ENCODE measurements at regions not wholly inside any gene's neighbourhood (a gene's known extent, or its start where the extent isn't known, plus 50 kb on each side); places are given as distances from the start of the nearest gene placed in this dataset.

- Mint-ChIP-seq H3K27me3 (ENCODE audit: low read depth, poor library complexity) (no peaks in the 10 kb centered on the region), H3K9me3 (no peaks in the 10 kb centered on the region), H3K27ac (no peak overlapping the region), H3K36me3 (ENCODE audit: low read depth) (no peaks in the 10 kb centered on the region), H3K4me3 (no peak overlapping the region), H3K4me1 (peaks cover 5% of the 10 kb centered on the region)
- DNase-seq: no peak
- TF ChIP-seq CTCF (IDR thresholded peaks at IDR 0.05): no peak
These were observed 1052.8 kb upstream of the NRXN1 start for GRCh38 chr2:52084759-52085158.

GRCh38 chr2:52083214-52083613 lies 1051.3 kb upstream of the NRXN1 start:
- DNase-seq: no peak
- H3K4me1 Mint-ChIP-seq: peaks cover 5% of the 10 kb centered on the region
- no peaks in the 10 kb centered on the region for H3K27me3 Mint-ChIP-seq (ENCODE audit: low read depth, poor library complexity)
- H3K27ac Mint-ChIP-seq: no peak overlapping the region
- TF ChIP-seq CTCF (IDR thresholded peaks at IDR 0.05): no peak
- H3K9me3 Mint-ChIP-seq: no peaks in the 10 kb centered on the region
- H3K4me3 Mint-ChIP-seq: no peak overlapping the region
- H3K36me3 Mint-ChIP-seq (ENCODE audit: low read depth): no peaks in the 10 kb centered on the region

GRCh38 chr2:52082646-52083045 lies 1050.7 kb upstream of the NRXN1 start:
- no peak overlapping the region for H3K4me3 Mint-ChIP-seq
- DNase-seq: no peak
- H3K36me3 Mint-ChIP-seq (ENCODE audit: low read depth): no peaks in the 10 kb centered on the region
- no peaks in the 10 kb centered on the region for H3K9me3 Mint-ChIP-seq
- TF ChIP-seq CTCF (IDR thresholded peaks at IDR 0.05): no peak
- H3K27ac Mint-ChIP-seq: no peak overlapping the region
- H3K4me1 Mint-ChIP-seq: peaks cover 5% of the 10 kb centered on the region
- no peaks in the 10 kb centered on the region for H3K27me3 Mint-ChIP-seq (ENCODE audit: low read depth, poor library complexity)

- no peak overlapping the region for H3K27ac Mint-ChIP-seq
- peaks cover 16% of the 10 kb centered on the region for H3K4me1 Mint-ChIP-seq
- no peak overlapping the region for H3K4me3 Mint-ChIP-seq
- DNase-seq: no peak
- no peaks in the 10 kb centered on the region for H3K9me3 Mint-ChIP-seq
- TF ChIP-seq CTCF (IDR thresholded peaks at IDR 0.05): no peak
- no peaks in the 10 kb centered on the region for H3K27me3 Mint-ChIP-seq (ENCODE audit: low read depth, poor library complexity)
- no peaks in the 10 kb centered on the region for H3K36me3 Mint-ChIP-seq (ENCODE audit: low read depth)
These were observed 1047.7 kb upstream of the NRXN1 start for GRCh38 chr2:52079602-52080001.

GRCh38 chr2:52077159-52077558 lies 1045.2 kb upstream of the NRXN1 start:
- Mint-ChIP-seq H3K36me3 (ENCODE audit: low read depth) (no peaks in the 10 kb centered on the region), H3K27me3 (ENCODE audit: low read depth, poor library complexity) (no peaks in the 10 kb centered on the region), H3K4me3 (no peak overlapping the region), H3K27ac (no peak overlapping the region), H3K4me1 (peaks cover 22% of the 10 kb centered on the region), H3K9me3 (no peaks in the 10 kb centered on the region)
- no peak for TF ChIP-seq CTCF (IDR thresholded peaks at IDR 0.05)
- DNase-seq: no peak

- H3K4me1 Mint-ChIP-seq: peaks cover 22% of the 10 kb centered on the region
- no peaks in the 10 kb centered on the region for H3K36me3 Mint-ChIP-seq (ENCODE audit: low read depth)
- no peak overlapping the region for H3K27ac Mint-ChIP-seq
- DNase-seq: peak; percentile 2
- no peak for TF ChIP-seq CTCF (IDR thresholded peaks at IDR 0.05)
- no peaks in the 10 kb centered on the region for H3K9me3 Mint-ChIP-seq
- no peak overlapping the region for H3K4me3 Mint-ChIP-seq
- H3K27me3 Mint-ChIP-seq (ENCODE audit: low read depth, poor library complexity): no peaks in the 10 kb centered on the region
These were observed 1042.3 kb upstream of the NRXN1 start for GRCh38 chr2:52074130-52074719.
